H1 (cell line): ENCODE measurements at regions not wholly inside any gene's neighbourhood (a gene's known extent, or its start where the extent isn't known, plus 50 kb on each side); places are given as distances from the start of the nearest gene placed in this dataset.

ENCODE experiments used
- CTCF ChIA-PET: fragments of 300-600 bp; sonication (Branson Sonifier 250); formaldehyde crosslinking; loops from one replicate; lab custom pipeline; 2021; ENCODE audit not compliant: partially characterized antibody; lab: Charles Lee
- POLR2A ChIA-PET: fragments of 300-600 bp; sonication (Branson Sonifier 250); formaldehyde crosslinking; loops from one replicate; lab custom pipeline; 2021; ENCODE audit warnings: inconsistent platforms; ENCODE audit not compliant: partially characterized antibody; lab: Charles Lee
- DNase-seq, 2 experiments: peaks; one replicate each; pipeline versions ENCODE4 v3.0.0 to v3.0.0-alpha.2; 2010 to 2022; ENCODE audit warnings: low spot score in 2 of 2, low read depth in 1 of 2, mixed read lengths in 1 of 2
- FAIRE-seq: peaks from 2 replicates; lab custom pipeline; 2011; peaks lifted over from hg19 to GRCh38; lab: Jason Lieb, UNC
- H2AFZ ChIP-seq: 2 replicates; pipeline ENCODE4 v1.8.1; 2012; ENCODE audit warnings: low read length, inconsistent platforms
- H2AK5ac ChIP-seq: 2 replicates; pipeline ENCODE4 v1.6.1; 2013; ENCODE audit warnings: low read depth, low read length
- H2BK120ac ChIP-seq: replicated peaks from 2 replicates; pipeline ENCODE3; 2013; ENCODE audit warnings: low read depth, low read length, inconsistent platforms
- H2BK12ac ChIP-seq: 2 replicates; pipeline ENCODE4 v1.6.1; 2013; ENCODE audit warnings: low read depth, low read length
- H2BK15ac ChIP-seq: 2 replicates; pipeline ENCODE4 v1.6.1; 2013; ENCODE audit warnings: low read length
- H2BK20ac ChIP-seq: 2 replicates; pipeline ENCODE4 v1.6.1; 2013; ENCODE audit warnings: low read length
- H2BK5ac ChIP-seq: 2 replicates; pipeline ENCODE4 v1.6.1; 2013; ENCODE audit warnings: low read depth, low read length
- H3K14ac ChIP-seq: 2 replicates; pipeline ENCODE4 v1.6.1; 2013; ENCODE audit warnings: inconsistent platforms; ENCODE audit not compliant: insufficient read length
- H3K18ac ChIP-seq: 2 replicates; pipeline ENCODE4 v1.6.1; 2013; ENCODE audit warnings: low read length; ENCODE audit errors: extremely low read depth
- H3K23ac ChIP-seq: 2 replicates; pipeline ENCODE4 v1.6.1; 2013; ENCODE audit warnings: inconsistent platforms; ENCODE audit not compliant: insufficient read length
- H3K23me2 ChIP-seq: 2 replicates; pipeline ENCODE4 v1.6.1; 2013; ENCODE audit warnings: low read depth, low read length
- H3K27ac ChIP-seq: 2 replicates; pipeline ENCODE4 v1.6.1; 2011; ENCODE audit warnings: low read depth, low read length, inconsistent platforms
- H3K27me3 ChIP-seq, 4 experiments: replicated peaks in 1 of 4; 1 replicate in 1 of 4; 2 replicates in 3 of 4; pipeline versions ENCODE4 v1.6.1 to v1.8.1; 2011 to 2013; ENCODE audit warnings: low read length in 3 of 4, mild to moderate bottlenecking in 3 of 4, inconsistent platforms in 2 of 4, mixed read lengths in 2 of 4, moderate library complexity in 1 of 4; ENCODE audit not compliant: control insufficient read depth in 3 of 4, insufficient read depth in 3 of 4; ENCODE audit errors: extremely low read depth in 1 of 4
- H3K36me3 ChIP-seq, 4 experiments: 2 replicates each; pipeline versions ENCODE4 v1.6.1 to v1.8.1; 2011 to 2013; ENCODE audit warnings: mild to moderate bottlenecking in 4 of 4, low read length in 3 of 4, moderate library complexity in 2 of 4, control low read depth in 1 of 4, inconsistent platforms in 1 of 4; ENCODE audit not compliant: insufficient read depth in 4 of 4, control insufficient read depth in 2 of 4
- H3K4ac ChIP-seq: replicated peaks from 2 replicates; pipeline ENCODE3; 2013; ENCODE audit warnings: low read length, low read depth, mixed read lengths, inconsistent platforms; ENCODE audit not compliant: insufficient read length
- H3K4me1 ChIP-seq, 4 experiments: replicated peaks in 1 of 4; 1 replicate in 1 of 4; 2 replicates in 3 of 4; pipeline versions ENCODE4 v1.6.1 to v1.8.1; 2011 to 2013; ENCODE audit warnings: low read length in 3 of 4, inconsistent platforms in 2 of 4, mixed read lengths in 1 of 4; ENCODE audit not compliant: insufficient read depth in 4 of 4, control insufficient read depth in 3 of 4
- H3K4me2 ChIP-seq, 2 experiments: 2 replicates each; pipeline versions ENCODE4 v1.6.1 to v1.8.1; 2011 to 2013; ENCODE audit warnings: low read depth in 2 of 2, low read length in 2 of 2, control low read depth in 1 of 2, inconsistent platforms in 1 of 2, mild to moderate bottlenecking in 1 of 2; ENCODE audit not compliant: insufficient read depth in 1 of 2
- H3K4me3 ChIP-seq, 4 experiments: fragments of 200-600, 300-600 bp in 1 of 4; sonication (generic), shearing (Covaris generic), sonication (Bioruptor Twin) in 1 of 4; 2 replicates each; pipeline versions ENCODE4 v1.5.1 to v1.8.1; 2011 to 2016; ENCODE audit warnings: low read length in 4 of 4, low read depth in 3 of 4, control low read depth in 2 of 4, inconsistent platforms in 2 of 4, mild to moderate bottlenecking in 2 of 4, mixed read lengths in 1 of 4, moderate library complexity in 1 of 4; ENCODE audit not compliant: insufficient read depth in 2 of 4; ENCODE audit errors: extremely low read depth in 1 of 4
- H3K56ac ChIP-seq: replicated peaks from 2 replicates; pipeline ENCODE3; 2013; ENCODE audit warnings: low read depth, mild to moderate bottlenecking, mixed read lengths, low read length, inconsistent platforms; ENCODE audit not compliant: insufficient read length
- H3K79me1 ChIP-seq: 2 replicates; pipeline ENCODE4 v1.6.1; 2013; ENCODE audit warnings: low read depth, low read length, control low read depth
- H3K79me2 ChIP-seq, 2 experiments: 2 replicates each; pipeline versions ENCODE4 v1.6.1 to v1.8.1; 2012 to 2013; ENCODE audit warnings: low read length in 2 of 2, mild to moderate bottlenecking in 2 of 2, inconsistent platforms in 1 of 2; ENCODE audit not compliant: insufficient read depth in 2 of 2, control insufficient read depth in 1 of 2
- H3K9ac ChIP-seq, 4 experiments: replicated peaks in 1 of 4; 1 replicate in 1 of 4; 2 replicates in 3 of 4; pipeline versions ENCODE4 v1.6.1 to v1.8.1; 2011 to 2013; ENCODE audit warnings: low read depth in 3 of 4, low read length in 3 of 4, control low read depth in 2 of 4, mild to moderate bottlenecking in 2 of 4, moderate library complexity in 2 of 4, inconsistent platforms in 1 of 4; ENCODE audit errors: extremely low read depth in 1 of 4
- H3K9me3 ChIP-seq, 2 experiments: 2 replicates each; pipeline versions ENCODE4 v1.6.1 to v1.8.1; 2012 to 2013; ENCODE audit warnings: mild to moderate bottlenecking in 2 of 2, moderate library complexity in 2 of 2, control low read depth in 1 of 2, inconsistent platforms in 1 of 2, low read depth in 1 of 2, low read length in 1 of 2, mixed read lengths in 1 of 2; ENCODE audit not compliant: insufficient read depth in 2 of 2
- H4K20me1 ChIP-seq, 2 experiments: replicated peaks in 1 of 2; 2 replicates each; pipeline versions ENCODE3 to v1.8.1; 2011 to 2013; ENCODE audit warnings: inconsistent platforms in 2 of 2, low read length in 2 of 2, mild to moderate bottlenecking in 1 of 2; ENCODE audit not compliant: insufficient read depth in 2 of 2, control insufficient read depth in 1 of 2
- H4K5ac ChIP-seq: 2 replicates; pipeline ENCODE4 v1.6.1; 2013; ENCODE audit warnings: low read length, low read depth, mixed read lengths, inconsistent platforms; ENCODE audit not compliant: insufficient read length
- H4K8ac ChIP-seq: 2 replicates; pipeline ENCODE4 v1.8.0; 2013; ENCODE audit warnings: mild to moderate bottlenecking, moderate library complexity, low read length, inconsistent platforms; ENCODE audit not compliant: insufficient read depth; ENCODE audit errors: extremely low read depth
- H4K91ac ChIP-seq: replicated peaks from 2 replicates; pipeline ENCODE3; 2013; ENCODE audit warnings: low read length, mixed read lengths, inconsistent platforms; ENCODE audit not compliant: insufficient read length
- ASH2L ChIP-seq: fragments of 200-600, 300-600 bp; sonication (generic); IDR thresholded peaks from one replicate; pipeline ENCODE4 v1.7.1; 2017; ENCODE audit warnings: low read length
- EP300 ChIP-seq, 2 experiments: IDR thresholded peaks; 1 replicate in 1 of 2; 2 replicates in 1 of 2; pipeline ENCODE4 v1.6.1; 2011 to 2012; ENCODE audit warnings: low read depth in 2 of 2, low read length in 2 of 2, mild to moderate bottlenecking in 2 of 2, borderline replicate concordance in 1 of 2, inconsistent platforms in 1 of 2, moderate library complexity in 1 of 2
- KDM4A ChIP-seq: IDR thresholded peaks from one replicate; pipeline ENCODE4 v1.7.1; 2012; ENCODE audit warnings: low read depth, mild to moderate bottlenecking, moderate library complexity, low read length, inconsistent platforms; ENCODE audit not compliant: severe bottlenecking
- SP2 ChIP-seq: IDR thresholded peaks from 2 replicates; pipeline ENCODE4 v1.6.1; 2012; ENCODE audit warnings: mild to moderate bottlenecking, low read length, inconsistent platforms
- WGBS, 2 experiments: shearing (Covaris generic) in 1 of 2; methylation state at CpG; one replicate each; pipeline versions ENCODE4 v1.1.6 to v1.1.7; 2013 to 2015; ENCODE audit warnings: low lambda C conversion rate in 2 of 2, mixed read lengths in 2 of 2, inconsistent platforms in 1 of 2, low coverage in 1 of 2, missing lambda C conversion rate in 1 of 2; ENCODE audit not compliant: insufficient replicate concordance in 2 of 2, insufficient coverage in 1 of 2, insufficient read length in 1 of 2; ENCODE audit errors: extremely low coverage in 1 of 2, missing lambda C conversion rate in 1 of 2; 5-methylcytosine and 5-hydroxymethylcytosine counted together

- no peaks in the 10 kb centered on the region for H3K4me1 ChIP-seq
- no peak overlapping the region for H2BK20ac ChIP-seq
- H3K56ac ChIP-seq: no peak overlapping the region
- H3K4ac ChIP-seq: no peak overlapping the region
- H3K23ac ChIP-seq: no peak overlapping the region
- FAIRE-seq: no peak
- H2AFZ ChIP-seq: no peak overlapping the region
- no peaks in the 10 kb centered on the region for H4K20me1 ChIP-seq
- DNase-seq: no peak
- no peak overlapping the region for H2BK120ac ChIP-seq
- H3K4me2 ChIP-seq: no peak overlapping the region
- H3K36me3 ChIP-seq: no peaks in the 10 kb centered on the region
- H3K4me3 ChIP-seq: no peak overlapping the region
- no peaks in the 10 kb centered on the region for H3K27me3 ChIP-seq
- no peak overlapping the region for H4K8ac ChIP-seq
- no peak overlapping the region for H2AK5ac ChIP-seq
- WGBS, 2 experiments: 87% methylated on average over 7 of the region's 7 CpGs; no CpG with 5 or more reads in 1 of the 2 experiments
- no peak overlapping the region for H2BK12ac ChIP-seq
- no peak overlapping the region for H2BK5ac ChIP-seq
- no peak overlapping the region for H3K18ac ChIP-seq
- H2BK15ac ChIP-seq: no peak overlapping the region
- H3K79me1 ChIP-seq: no peaks in the 10 kb centered on the region
- no peak overlapping the region for H4K91ac ChIP-seq
- no peaks in the 10 kb centered on the region for H3K23me2 ChIP-seq
- ChIA-PET POLR2A (no interaction called here), CTCF (interaction anchor here (1.2 to 6.2 kb wide), 4 partner anchors 11 to 19 kb away, joined by 3 to 26 read pairs (median 5); no protein-coding TSS in a partner anchor)
- no peak overlapping the region for H4K5ac ChIP-seq
- no peak overlapping the region for H3K14ac ChIP-seq
- H3K79me2 ChIP-seq: no peaks in the 10 kb centered on the region
- TF ChIP-seq ASH2L: no peak
- TF ChIP-seq KDM4A: no peak
- TF ChIP-seq EP300 (IDR thresholded peaks at IDR 0.05; ENCODE audit: borderline replicate concordance in 1 of 2, low read depth in 2 of 2, low read length in 2 of 2): no peak
- TF ChIP-seq SP2: no peak
- no peak overlapping the region for H3K9ac ChIP-seq
- H3K27ac ChIP-seq: no peak overlapping the region
- H3K9me3 ChIP-seq: no peaks in the 10 kb centered on the region
Observed at GRCh38 chr7:142405122-142405765, 147.4 kb upstream of the PRSS58 start.
